Naive B cell (primary cell): ENCODE measurements at regions not wholly inside any gene's neighbourhood (a gene's known extent, or its start where the extent isn't known, plus 50 kb on each side); places are given as distances from the start of the nearest gene placed in this dataset.

Experiments used
- ATAC-seq, 2 donors: fragments of 150-1000 bp; cut with Tn5 transposase; 2 replicates each; pipeline ENCODE4 v1.10.0; 2021; ENCODE audit warnings: low read depth in 2 of 2, mild to moderate bottlenecking in 2 of 2, moderate library complexity in 2 of 2
- DNase-seq: peaks from one replicate; pipeline ENCODE4 v3.0.0; 2022
- H3K27ac Mint-ChIP-seq, 6 donors: one replicate each; pipeline ENCODE4 v1.8.0; 2020 to 2022; ENCODE audit warnings: mild to moderate bottlenecking in 6 of 6, mixed read lengths in 6 of 6, moderate library complexity in 5 of 6, inconsistent platforms in 2 of 6
- H3K27me3 Mint-ChIP-seq, 3 donors: one replicate each; pipeline ENCODE4 v1.8.0; 2021 to 2022; ENCODE audit warnings: mixed read lengths in 3 of 3, mild to moderate bottlenecking in 1 of 3
- H3K36me3 Mint-ChIP-seq, 2 donors: one replicate each; pipeline ENCODE4 v1.8.0; 2020 to 2022; ENCODE audit warnings: mixed read lengths in 2 of 2, inconsistent platforms in 1 of 2, mild to moderate bottlenecking in 1 of 2
- H3K4me1 Mint-ChIP-seq, 3 donors: one replicate each; pipeline ENCODE4 v1.8.0; 2020 to 2022; ENCODE audit warnings: mixed read lengths in 3 of 3, inconsistent platforms in 1 of 3, mild to moderate bottlenecking in 1 of 3, moderate library complexity in 1 of 3
- H3K4me3 Mint-ChIP-seq, 8 donors: one replicate each; pipeline ENCODE4 v1.8.0; 2020 to 2022; ENCODE audit warnings: mild to moderate bottlenecking in 8 of 8, mixed read lengths in 8 of 8, moderate library complexity in 8 of 8, inconsistent platforms in 2 of 8
- H3K9me3 Mint-ChIP-seq, 7 donors: one replicate each; pipeline ENCODE4 v1.8.0; 2020 to 2022; ENCODE audit warnings: mixed read lengths in 7 of 7, mild to moderate bottlenecking in 5 of 7, inconsistent platforms in 2 of 7, moderate library complexity in 1 of 7

GRCh38 chr6:25170640-25171039 is 108.5 kb upstream of the CARMIL1 start:
- no peak for ATAC-seq
- peaks cover 0 to 2% (median 0%) of the 10 kb centered on the region in 7 donors for H3K9me3 Mint-ChIP-seq
- no peak for DNase-seq
- H3K27me3 Mint-ChIP-seq, result peaks cover 0 to 6% (median 0%) of the 10 kb centered on the region in 3 donors
- H3K27ac Mint-ChIP-seq, result no peak overlapping the region
- peaks cover 0 to 5% of the 10 kb centered on the region in 2 donors for H3K36me3 Mint-ChIP-seq
- no peak overlapping the region for H3K4me3 Mint-ChIP-seq
- H3K4me1 Mint-ChIP-seq, result peaks cover 0 to 5% (median 0%) of the 10 kb centered on the region in 3 donors

GRCh38 chr6:25171301-25171700 is 107.9 kb upstream of the CARMIL1 start:
- no peak for ATAC-seq
- Mint-ChIP-seq H3K9me3 (peaks cover 0 to 2% (median 0%) of the 10 kb centered on the region in 7 donors), H3K27ac (peak overlapping the region in 1 of 6 donors; percentile 37), H3K27me3 (peaks cover 0 to 6% (median 0%) of the 10 kb centered on the region in 3 donors), H3K36me3 (peaks cover 0 to 5% of the 10 kb centered on the region in 2 donors), H3K4me3 (no peak overlapping the region), H3K4me1 (peaks cover 0 to 5% (median 0%) of the 10 kb centered on the region in 3 donors)
- no peak for DNase-seq

GRCh38 chr6:25172819-25173218 is 106.4 kb upstream of the CARMIL1 start:
- Mint-ChIP-seq H3K4me3 (no peak overlapping the region), H3K36me3 (peaks cover 0 to 5% of the 10 kb centered on the region in 2 donors), H3K27me3 (peaks cover 0 to 6% (median 0%) of the 10 kb centered on the region in 3 donors), H3K27ac (peak overlapping the region in 1 of 6 donors; percentile 82), H3K4me1 (peaks cover 0 to 5% (median 0%) of the 10 kb centered on the region in 3 donors), H3K9me3 (peaks cover 0 to 2% (median 0%) of the 10 kb centered on the region in 7 donors)
- ATAC-seq (no peak), DNase-seq (no peak)

- ATAC-seq, result no peak
- Mint-ChIP-seq H3K9me3 (peaks cover 0 to 2% (median 0%) of the 10 kb centered on the region in 7 donors), H3K4me3 (no peak overlapping the region), H3K36me3 (peaks cover 0 to 5% of the 10 kb centered on the region in 2 donors), H3K27ac (no peak overlapping the region), H3K4me1 (peaks cover 0 to 5% (median 0%) of the 10 kb centered on the region in 3 donors), H3K27me3 (peaks cover 0 to 6% (median under 1%) of the 10 kb centered on the region in 3 donors)
- no peak for DNase-seq
These were observed 105.9 kb upstream of the CARMIL1 start for GRCh38 chr6:25173246-25173645.

GRCh38 chr6:25173951-25174474 is 105.2 kb upstream of the CARMIL1 start:
- DNase-seq, result no peak
- no peak overlapping the region for H3K27ac Mint-ChIP-seq
- H3K4me3 Mint-ChIP-seq, result no peak overlapping the region
- peaks cover 6 to 8% (median 6%) of the 10 kb centered on the region in 3 donors for H3K27me3 Mint-ChIP-seq
- ATAC-seq, result no peak
- H3K36me3 Mint-ChIP-seq, result peaks cover 0 to 4% of the 10 kb centered on the region in 2 donors
- H3K9me3 Mint-ChIP-seq, result peaks cover 0 to 2% (median 0%) of the 10 kb centered on the region in 7 donors
- peaks cover 4 to 5% (median 5%) of the 10 kb centered on the region in 3 donors for H3K4me1 Mint-ChIP-seq

GRCh38 chr6:25174678-25175077 is 104.5 kb upstream of the CARMIL1 start:
- H3K36me3 Mint-ChIP-seq, result peaks cover 0 to 4% of the 10 kb centered on the region in 2 donors
- peaks cover 0 to 2% (median 0%) of the 10 kb centered on the region in 7 donors for H3K9me3 Mint-ChIP-seq
- H3K4me3 Mint-ChIP-seq, result no peak overlapping the region
- DNase-seq, result no peak
- ATAC-seq, result no peak
- H3K27me3 Mint-ChIP-seq, result peaks cover 6 to 10% (median 9%) of the 10 kb centered on the region in 3 donors
- peaks cover 5 to 7% (median 6%) of the 10 kb centered on the region in 3 donors for H3K4me1 Mint-ChIP-seq
- H3K27ac Mint-ChIP-seq, result peak overlapping the region in 1 of 6 donors; percentile 17

GRCh38 chr6:25175196-25175595 is 104.0 kb upstream of the CARMIL1 start:
- peaks cover 6 to 10% (median 9%) of the 10 kb centered on the region in 3 donors for H3K27me3 Mint-ChIP-seq
- H3K9me3 Mint-ChIP-seq, result peaks cover 0 to 2% (median 0%) of the 10 kb centered on the region in 7 donors
- ATAC-seq (no peak), DNase-seq (no peak)
- no peak overlapping the region for H3K4me3 Mint-ChIP-seq
- no peak overlapping the region for H3K27ac Mint-ChIP-seq
- H3K36me3 Mint-ChIP-seq, result peaks cover 0 to 4% of the 10 kb centered on the region in 2 donors
- peaks cover 5 to 7% (median 6%) of the 10 kb centered on the region in 3 donors for H3K4me1 Mint-ChIP-seq

- no peak for ATAC-seq
- Mint-ChIP-seq H3K4me1 (peaks cover 5 to 7% (median 6%) of the 10 kb centered on the region in 3 donors), H3K27ac (peak overlapping the region in 1 of 6 donors; percentile 41), H3K9me3 (peaks cover 0 to 2% (median 0%) of the 10 kb centered on the region in 7 donors), H3K36me3 (peaks cover 0 to 4% of the 10 kb centered on the region in 2 donors), H3K27me3 (peaks cover 6 to 10% (median 9%) of the 10 kb centered on the region in 3 donors), H3K4me3 (no peak overlapping the region)
- DNase-seq, result no peak
These were observed 103.5 kb upstream of the CARMIL1 start for GRCh38 chr6:25175681-25176080.

- H3K9me3 Mint-ChIP-seq, result peaks cover 0 to 2% (median 0%) of the 10 kb centered on the region in 7 donors
- no peak for DNase-seq
- peaks cover 6 to 10% (median 9%) of the 10 kb centered on the region in 3 donors for H3K27me3 Mint-ChIP-seq
- peaks cover 5 to 7% (median 6%) of the 10 kb centered on the region in 3 donors for H3K4me1 Mint-ChIP-seq
- no peak overlapping the region for H3K4me3 Mint-ChIP-seq
- peaks cover 0 to 4% of the 10 kb centered on the region in 2 donors for H3K36me3 Mint-ChIP-seq
- no peak overlapping the region for H3K27ac Mint-ChIP-seq
- no peak for ATAC-seq
These were observed 102.7 kb upstream of the CARMIL1 start for GRCh38 chr6:25176466-25176865.

GRCh38 chr6:25177500-25178028 is 101.6 kb upstream of the CARMIL1 start:
- no peak overlapping the region for H3K27ac Mint-ChIP-seq
- H3K9me3 Mint-ChIP-seq, result peaks cover 0 to 2% (median 0%) of the 10 kb centered on the region in 7 donors
- peaks cover 5 to 7% (median 6%) of the 10 kb centered on the region in 3 donors for H3K4me1 Mint-ChIP-seq
- ATAC-seq (no peak), DNase-seq (no peak)
- peaks cover 0 to 4% of the 10 kb centered on the region in 2 donors for H3K36me3 Mint-ChIP-seq
- no peak overlapping the region for H3K4me3 Mint-ChIP-seq
- peaks cover 5 to 10% (median 9%) of the 10 kb centered on the region in 3 donors for H3K27me3 Mint-ChIP-seq

- no peak for DNase-seq
- Mint-ChIP-seq H3K9me3 (no peaks in the 10 kb centered on the region), H3K4me1 (peaks cover 0 to 7% (median 6%) of the 10 kb centered on the region in 3 donors), H3K27me3 (peaks cover 0 to 10% (median 9%) of the 10 kb centered on the region in 3 donors), H3K36me3 (peaks cover 0 to 4% of the 10 kb centered on the region in 2 donors), H3K4me3 (peak overlapping the region in 1 of 8 donors; percentile 16), H3K27ac (peak overlapping the region in 1 of 6 donors; percentile 6)
- ATAC-seq, result no peak
These were observed 100.7 kb upstream of the CARMIL1 start for GRCh38 chr6:25178336-25179035.

GRCh38 chr6:25179051-25179778 is 100.0 kb upstream of the CARMIL1 start:
- peaks cover 0 to 10% (median 9%) of the 10 kb centered on the region in 3 donors for H3K27me3 Mint-ChIP-seq
- ATAC-seq (no peak), DNase-seq (no peak)
- peaks cover 0 to 4% of the 10 kb centered on the region in 2 donors for H3K36me3 Mint-ChIP-seq
- no peak overlapping the region for H3K4me3 Mint-ChIP-seq
- H3K27ac Mint-ChIP-seq, result peak overlapping the region in 1 of 6 donors; percentile 6
- H3K4me1 Mint-ChIP-seq, result peaks cover 0 to 7% (median 6%) of the 10 kb centered on the region in 3 donors
- H3K9me3 Mint-ChIP-seq, result no peaks in the 10 kb centered on the region
